Trophoblast cell (in vitro differentiated cells and primary cell): ENCODE measurements at regions not wholly inside any gene's neighbourhood (a gene's known extent, or its start where the extent isn't known, plus 50 kb on each side); places are given as distances from the start of the nearest gene placed in this dataset.
"Not testable (repeated sequence)": the region's sequence is repeated elsewhere in the genome, so short reads cannot be mapped to it uniquely, and the experiment has no call there.

ENCODE experiments used
- DNase-seq, 2 donors: peaks; one replicate each; pipeline ENCODE4 v3.0.0-alpha.2; 2016
- H2AFZ ChIP-seq: 2 replicates; pipeline ENCODE4 v1.6.1; 2013; ENCODE audit warnings: low read length, moderate library complexity, mild to moderate bottlenecking; ENCODE audit not compliant: insufficient read depth, poor library complexity
- H2AK5ac ChIP-seq: 2 replicates; pipeline ENCODE4 v1.6.1; 2013; ENCODE audit warnings: mild to moderate bottlenecking, low read length
- H2BK120ac ChIP-seq: 2 replicates; pipeline ENCODE4 v1.6.1; 2013; ENCODE audit warnings: low read length, mild to moderate bottlenecking, moderate library complexity; ENCODE audit not compliant: insufficient read depth, poor library complexity
- H2BK12ac ChIP-seq: 2 replicates; pipeline ENCODE4 v1.6.1; 2013; ENCODE audit warnings: mild to moderate bottlenecking, low read length, moderate library complexity
- H2BK5ac ChIP-seq: 2 replicates; pipeline ENCODE4 v1.6.1; 2013; ENCODE audit warnings: low read length, low read depth, moderate library complexity, mild to moderate bottlenecking; ENCODE audit not compliant: poor library complexity
- H3K14ac ChIP-seq: 2 replicates; pipeline ENCODE4 v1.6.1; 2013; ENCODE audit warnings: mild to moderate bottlenecking, low read length
- H3K18ac ChIP-seq: 2 replicates; pipeline ENCODE4 v1.6.1; 2013; ENCODE audit warnings: mild to moderate bottlenecking, low read length
- H3K23ac ChIP-seq: 2 replicates; pipeline ENCODE4 v1.6.1; 2013; ENCODE audit warnings: low read length
- H3K27ac ChIP-seq: 2 replicates; pipeline ENCODE4 v1.5.1; 2013; ENCODE audit warnings: low read depth, mild to moderate bottlenecking, inconsistent platforms, low read length, moderate library complexity
- H3K27me3 ChIP-seq: 2 replicates; pipeline ENCODE4 v1.6.1; 2013; ENCODE audit warnings: inconsistent platforms, mild to moderate bottlenecking, low read length, moderate library complexity; ENCODE audit not compliant: insufficient read depth
- H3K36me3 ChIP-seq, 2 experiments: 1 replicate in 1 of 2; 2 replicates in 1 of 2; pipeline ENCODE4 v1.6.1; 2013; ENCODE audit warnings: low read length in 2 of 2, mild to moderate bottlenecking in 2 of 2, moderate library complexity in 1 of 2; ENCODE audit not compliant: insufficient read depth in 2 of 2, control insufficient read depth in 1 of 2
- H3K4ac ChIP-seq: 2 replicates; pipeline ENCODE4 v1.6.1; 2013; ENCODE audit warnings: low read depth, mild to moderate bottlenecking, low read length, moderate library complexity
- H3K4me1 ChIP-seq, 2 experiments: 1 replicate in 1 of 2; 2 replicates in 1 of 2; pipeline ENCODE4 v1.6.1; 2013; ENCODE audit warnings: low read length in 2 of 2, mild to moderate bottlenecking in 2 of 2, moderate library complexity in 1 of 2; ENCODE audit not compliant: insufficient read depth in 2 of 2, control insufficient read depth in 1 of 2
- H3K4me2 ChIP-seq: 2 replicates; pipeline ENCODE4 v1.6.1; 2013; ENCODE audit warnings: inconsistent platforms, mild to moderate bottlenecking, low read length, moderate library complexity
- H3K4me3 ChIP-seq: 2 replicates; pipeline ENCODE4 v1.5.1; 2013; ENCODE audit warnings: mild to moderate bottlenecking, low read depth, low read length, inconsistent platforms
- H3K79me1 ChIP-seq: one replicate; pipeline ENCODE4 v1.6.1; 2013; ENCODE audit warnings: low read length
- H3K79me2 ChIP-seq: 2 replicates; pipeline ENCODE4 v1.6.1; 2013; ENCODE audit warnings: low read length, mild to moderate bottlenecking; ENCODE audit not compliant: control insufficient read depth, insufficient read depth, poor library complexity
- H3K9ac ChIP-seq: 2 replicates; pipeline ENCODE4 v1.6.1; 2013; ENCODE audit warnings: mild to moderate bottlenecking, low read length
- H3K9me3 ChIP-seq: 2 replicates; pipeline ENCODE4 v1.6.1; 2013; ENCODE audit warnings: low read depth, mild to moderate bottlenecking, control low read depth, inconsistent platforms, low read length; ENCODE audit not compliant: insufficient read depth
- H4K12ac ChIP-seq: 2 replicates; pipeline ENCODE4 v1.6.1; 2013; ENCODE audit warnings: low read depth, mild to moderate bottlenecking, low read length, moderate library complexity
- H4K8ac ChIP-seq: 2 replicates; pipeline ENCODE4 v1.6.1; 2013; ENCODE audit warnings: low read depth, mild to moderate bottlenecking, low read length, moderate library complexity
- H4K91ac ChIP-seq: one replicate; pipeline ENCODE4 v1.6.1; 2013; ENCODE audit warnings: low read depth, mild to moderate bottlenecking, low read length, moderate library complexity
- WGBS: extraction: QIAGEN DNeasy Blood & Tissue Kit; methylation state at CpG from one replicate; pipeline ENCODE4 v1.1.7; 2013; ENCODE audit warnings: missing lambda C conversion rate; ENCODE audit not compliant: insufficient read length, insufficient coverage; ENCODE audit errors: extremely low coverage; 5-methylcytosine and 5-hydroxymethylcytosine counted together

DNA sequence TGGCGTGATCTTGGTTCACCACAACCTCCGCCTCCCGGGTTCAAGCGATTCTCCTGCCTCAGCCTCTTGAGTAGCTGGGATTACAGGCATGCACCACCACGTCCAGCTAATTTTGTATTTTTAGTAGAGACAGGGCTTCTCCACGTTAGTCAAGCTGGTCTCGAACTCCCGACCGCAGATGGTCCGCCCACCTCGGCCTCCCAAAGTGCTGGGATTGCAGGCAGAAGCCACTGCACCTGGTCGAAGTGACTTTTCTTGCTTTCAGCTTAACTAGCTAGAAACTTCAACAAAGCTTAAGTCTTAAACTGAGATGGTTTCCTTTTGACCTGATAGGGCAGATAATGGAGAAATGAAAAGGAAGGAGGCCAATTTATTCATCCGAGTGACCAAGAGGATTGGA is 130.5 kb downstream of the FAM161A start:
- H3K27me3 ChIP-seq, H2AK5ac ChIP-seq, H2AFZ ChIP-seq, H3K4me3 ChIP-seq, H3K4ac ChIP-seq, H3K79me2 ChIP-seq, H3K18ac ChIP-seq, H2BK5ac ChIP-seq, DNase-seq, H3K9ac ChIP-seq, H4K91ac ChIP-seq, H3K23ac ChIP-seq, H3K36me3 ChIP-seq, H4K8ac ChIP-seq, H3K4me2 ChIP-seq, H3K9me3 ChIP-seq, H2BK120ac ChIP-seq, H3K27ac ChIP-seq, H3K4me1 ChIP-seq, H3K79me1 ChIP-seq, H4K12ac ChIP-seq, H2BK12ac ChIP-seq, H3K14ac ChIP-seq: not testable (repeated sequence)
- no CpG with 5 or more reads among the region's 13 CpGs for WGBS

DNA sequence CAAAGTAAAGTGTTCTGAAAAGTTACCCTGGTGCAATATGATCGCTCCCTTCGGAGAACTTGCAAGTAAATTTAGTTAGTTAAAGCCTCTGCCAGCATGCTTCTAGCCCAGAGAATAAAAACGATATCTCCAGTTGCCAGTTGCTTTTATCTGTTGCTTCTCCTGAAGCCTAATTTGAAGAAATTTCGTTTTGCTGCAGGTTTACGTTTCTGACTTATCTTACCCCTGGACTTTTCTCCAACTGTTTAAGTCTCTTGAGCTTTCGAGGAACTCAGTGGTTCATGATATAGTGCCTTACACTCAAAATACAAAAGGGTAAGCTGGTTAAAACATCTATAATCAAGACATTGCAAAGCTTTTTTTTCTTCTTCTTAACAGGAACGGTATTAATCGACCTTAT is 131.1 kb downstream of the FAM161A start:
- no CpG with 5 or more reads among the region's 8 CpGs for WGBS
- DNase-seq, result no peak
- Histone ChIP-seq H3K4ac (no peak overlapping the region), H3K36me3 (no peaks in the 10 kb centered on the region), H3K79me1 (no peaks in the 10 kb centered on the region), H3K79me2 (no peaks in the 10 kb centered on the region), H3K14ac (no peak overlapping the region), H3K27me3 (no peaks in the 10 kb centered on the region), H3K27ac (no peak overlapping the region), H3K18ac (no peak overlapping the region), H3K9me3 (peaks cover 1% of the 10 kb centered on the region), H4K91ac (no peak overlapping the region), H3K4me3 (no peak overlapping the region), H3K4me2 (no peak overlapping the region), H3K23ac (no peak overlapping the region), H2AK5ac (no peak overlapping the region), H2AFZ (no peak overlapping the region), H4K8ac (no peak overlapping the region), H2BK120ac (no peak overlapping the region), H3K9ac (no peak overlapping the region), H4K12ac (no peak overlapping the region), H3K4me1 (no peaks in the 10 kb centered on the region), H2BK12ac (no peak overlapping the region), H2BK5ac (no peak overlapping the region)

DNA sequence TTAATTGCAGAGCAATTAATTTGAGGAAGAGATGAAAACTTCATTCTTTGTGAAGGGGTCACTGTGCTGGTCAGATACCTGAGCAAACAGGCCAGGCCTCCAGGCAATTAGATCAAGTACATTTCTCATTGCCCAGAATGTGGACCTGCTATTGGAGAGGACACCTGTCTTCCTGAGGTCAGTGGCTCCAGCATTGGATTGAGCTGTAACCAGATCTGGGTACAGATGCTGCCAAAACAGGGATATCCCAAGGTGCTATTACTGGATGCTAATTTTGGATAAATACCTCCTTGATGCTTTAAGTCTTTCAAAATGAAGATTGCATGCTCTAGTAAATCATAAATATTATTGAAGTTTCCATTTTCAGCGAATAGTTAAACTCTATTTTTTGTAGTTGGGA is 131.5 kb downstream of the FAM161A start:
- DNase-seq, result no peak
- H3K36me3 ChIP-seq, result no peaks in the 10 kb centered on the region
- no peak overlapping the region for H2AFZ ChIP-seq
- no peak overlapping the region for H2BK5ac ChIP-seq
- peaks cover 1% of the 10 kb centered on the region for H3K9me3 ChIP-seq
- H2BK120ac ChIP-seq, result no peak overlapping the region
- H4K8ac ChIP-seq, result no peak overlapping the region
- H3K9ac ChIP-seq, result no peak overlapping the region
- H3K79me1 ChIP-seq, result no peaks in the 10 kb centered on the region
- H4K12ac ChIP-seq, result no peak overlapping the region
- no peak overlapping the region for H3K4ac ChIP-seq
- no peak overlapping the region for H2BK12ac ChIP-seq
- no peaks in the 10 kb centered on the region for H3K4me1 ChIP-seq
- no peak overlapping the region for H3K14ac ChIP-seq
- no peak overlapping the region for H2AK5ac ChIP-seq
- H4K91ac ChIP-seq, result no peak overlapping the region
- no peak overlapping the region for H3K4me3 ChIP-seq
- no peak overlapping the region for H3K27ac ChIP-seq
- no peak overlapping the region for H3K18ac ChIP-seq
- H3K27me3 ChIP-seq, result no peaks in the 10 kb centered on the region
- H3K79me2 ChIP-seq, result no peaks in the 10 kb centered on the region
- H3K23ac ChIP-seq, result no peak overlapping the region
- no peak overlapping the region for H3K4me2 ChIP-seq
- WGBS, result no CpG with 5 or more reads among the region's 1 CpG

DNA sequence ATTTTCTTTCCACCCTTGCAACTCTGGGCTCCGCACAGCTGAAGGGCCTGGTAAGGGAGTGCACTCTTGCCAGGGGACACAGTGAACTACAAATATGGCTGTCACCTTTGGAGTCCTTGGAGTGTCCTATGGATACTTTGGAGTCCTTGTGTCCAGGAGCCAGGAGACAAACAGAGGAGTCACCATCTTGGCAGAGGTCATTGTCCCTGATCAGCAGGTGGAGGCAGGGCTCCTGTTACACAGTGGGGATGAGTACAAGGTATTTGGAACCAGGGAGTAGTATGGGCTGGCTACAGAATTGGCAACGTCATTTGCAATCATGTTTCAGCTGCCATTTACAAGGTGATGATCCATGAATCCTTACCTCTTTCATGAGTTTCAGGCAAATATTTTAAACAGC is 132.5 kb downstream of the FAM161A start:
- H3K18ac ChIP-seq, result no peak overlapping the region
- DNase-seq, result no peak
- no peaks in the 10 kb centered on the region for H3K79me1 ChIP-seq
- H3K4ac ChIP-seq, result no peak overlapping the region
- H2BK12ac ChIP-seq, result no peak overlapping the region
- H2BK120ac ChIP-seq, result no peak overlapping the region
- no peak overlapping the region for H4K8ac ChIP-seq
- no peak overlapping the region for H2AK5ac ChIP-seq
- H4K12ac ChIP-seq, result no peak overlapping the region
- H3K4me3 ChIP-seq, result no peak overlapping the region
- H4K91ac ChIP-seq, result no peak overlapping the region
- H3K23ac ChIP-seq, result no peak overlapping the region
- H3K27me3 ChIP-seq, result no peaks in the 10 kb centered on the region
- H3K4me1 ChIP-seq, result no peaks in the 10 kb centered on the region
- no peak overlapping the region for H3K9ac ChIP-seq
- no peak overlapping the region for H3K4me2 ChIP-seq
- no peak overlapping the region for H3K14ac ChIP-seq
- H2BK5ac ChIP-seq, result no peak overlapping the region
- H3K36me3 ChIP-seq, result no peaks in the 10 kb centered on the region
- WGBS, result no CpG with 5 or more reads among the region's 2 CpGs
- no peak overlapping the region for H3K27ac ChIP-seq
- no peaks in the 10 kb centered on the region for H3K79me2 ChIP-seq
- H3K9me3 ChIP-seq, result no peaks in the 10 kb centered on the region
- no peak overlapping the region for H2AFZ ChIP-seq
